Activated CD4-positive, alpha-beta T cell treated with anti-CD3 and anti-CD28 coated beads, Interleukin-2, amount 50 U/mL, for 1 hour (primary cell): ENCODE measurements at regions not wholly inside any gene's neighbourhood (a gene's known extent, or its start where the extent isn't known, plus 50 kb on each side); places are given as distances from the start of the nearest gene placed in this dataset.

Experiments
- DNase-seq: peaks from one replicate; pipeline ENCODE4 v3.0.0-alpha.2; 2020

GRCh38 chr11:134676516-134677287, 264.7 kb upstream of the B3GAT1 start:
- no peak for DNase-seq

GRCh38 chr11:134675983-134676382, 263.9 kb upstream of the B3GAT1 start:
- DNase-seq: no peak

GRCh38 chr11:134674974-134675373, 262.9 kb upstream of the B3GAT1 start:
- DNase-seq: no peak

- DNase-seq: no peak
These were observed 258.9 kb upstream of the B3GAT1 start for GRCh38 chr11:134670961-134671370.

GRCh38 chr11:134670247-134670782, 258.3 kb upstream of the B3GAT1 start:
- DNase-seq: no peak

GRCh38 chr11:134669796-134670195, 257.8 kb upstream of the B3GAT1 start:
- no peak for DNase-seq

- no peak for DNase-seq
These were observed 256.8 kb upstream of the B3GAT1 start for GRCh38 chr11:134668796-134669195.

GRCh38 chr11:134668076-134668475, 256.0 kb upstream of the B3GAT1 start:
- DNase-seq: no peak

- no peak for DNase-seq
These were observed 255.5 kb upstream of the B3GAT1 start for GRCh38 chr11:134667505-134667904.

- DNase-seq: no peak
These were observed 255.1 kb upstream of the B3GAT1 start for GRCh38 chr11:134667175-134667500.

GRCh38 chr11:134666273-134667174, 254.5 kb upstream of the B3GAT1 start:
- no peak for DNase-seq

GRCh38 chr11:134665571-134666270, 253.7 kb upstream of the B3GAT1 start:
- DNase-seq: no peak

- no peak for DNase-seq
These were observed 253.1 kb upstream of the B3GAT1 start for GRCh38 chr11:134665188-134665535.

- DNase-seq: no peak
These were observed 252.6 kb upstream of the B3GAT1 start for GRCh38 chr11:134664447-134665187.

GRCh38 chr11:134663506-134664313, 251.7 kb upstream of the B3GAT1 start:
- no peak for DNase-seq

GRCh38 chr11:134662629-134663360, 250.8 kb upstream of the B3GAT1 start:
- DNase-seq: no peak

- DNase-seq: no peak
These were observed 249.6 kb upstream of the B3GAT1 start for GRCh38 chr11:134661660-134662059.

- DNase-seq: no peak
These were observed 248.4 kb upstream of the B3GAT1 start for GRCh38 chr11:134660416-134660815.

- DNase-seq: no peak
These were observed 247.8 kb upstream of the B3GAT1 start for GRCh38 chr11:134659882-134660281.

GRCh38 chr11:134658481-134659225, 246.6 kb upstream of the B3GAT1 start:
- DNase-seq: no peak
